AML-193 (cell line): ENCODE measurements at regions not wholly inside any gene's neighbourhood (a gene's known extent, or its start where the extent isn't known, plus 50 kb on each side); places are given as distances from the start of the nearest gene placed in this dataset.
"Not testable (repeated sequence)": the region's sequence is repeated elsewhere in the genome, so short reads cannot be mapped to it uniquely, and the experiment has no call there.

Source experiments
- DNase-seq, 2 experiments: peaks; one replicate each; lab custom pipeline; 2025; lab: John Stamatoyannopoulos, UW

DNA sequence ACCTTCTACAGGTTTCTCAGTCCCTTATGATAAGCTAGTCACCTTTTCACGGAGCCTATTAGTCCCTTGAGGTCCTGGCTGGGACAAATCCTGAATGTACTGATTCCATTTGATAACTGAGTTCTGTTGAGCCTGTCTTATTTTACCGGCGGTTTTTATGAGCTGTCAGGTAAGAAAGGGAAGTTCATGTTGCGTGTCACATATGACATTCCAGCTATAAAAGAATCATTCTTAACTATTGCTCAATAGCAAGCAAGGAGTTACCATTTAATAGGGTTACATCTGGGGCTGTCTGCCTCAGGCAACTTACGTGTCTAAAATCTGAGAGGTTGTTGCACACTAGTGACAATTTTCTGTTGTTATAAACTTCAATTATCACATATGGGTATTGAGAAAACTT, 394.6 kb downstream of the TECRL start:
- no peak for DNase-seq

DNA sequence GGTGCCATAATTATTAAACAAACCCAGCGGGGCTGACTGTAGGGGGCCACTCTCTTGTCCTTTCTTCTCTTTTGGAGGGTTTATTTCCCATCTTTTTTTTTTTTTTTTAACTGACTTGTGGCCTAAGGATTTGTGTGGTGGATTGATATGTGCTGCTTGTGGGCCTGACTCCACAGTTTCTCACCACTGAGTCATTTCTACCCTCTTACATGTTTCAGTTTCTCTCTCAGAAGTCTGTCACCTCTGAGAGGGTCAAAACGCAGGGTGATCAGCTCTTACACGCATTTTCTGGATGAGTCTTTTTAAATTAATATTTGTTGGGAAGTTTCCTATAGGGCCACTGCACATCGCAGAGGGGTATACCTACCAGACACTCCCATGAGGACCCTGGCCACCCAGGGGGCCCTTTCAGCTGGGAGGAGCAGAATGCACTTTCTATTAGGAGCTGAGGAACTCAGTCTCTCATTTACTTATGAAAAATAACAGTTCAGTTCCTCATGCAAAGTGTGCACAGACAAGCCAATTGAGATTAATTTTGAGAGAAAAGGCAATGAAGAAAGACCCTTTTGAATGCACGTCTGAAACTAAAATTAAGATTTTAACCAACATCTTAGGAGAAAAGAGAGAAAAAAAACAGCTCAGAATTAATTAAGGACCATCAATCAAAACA, 407.9 kb downstream of the TECRL start:
- no peak for DNase-seq

DNA sequence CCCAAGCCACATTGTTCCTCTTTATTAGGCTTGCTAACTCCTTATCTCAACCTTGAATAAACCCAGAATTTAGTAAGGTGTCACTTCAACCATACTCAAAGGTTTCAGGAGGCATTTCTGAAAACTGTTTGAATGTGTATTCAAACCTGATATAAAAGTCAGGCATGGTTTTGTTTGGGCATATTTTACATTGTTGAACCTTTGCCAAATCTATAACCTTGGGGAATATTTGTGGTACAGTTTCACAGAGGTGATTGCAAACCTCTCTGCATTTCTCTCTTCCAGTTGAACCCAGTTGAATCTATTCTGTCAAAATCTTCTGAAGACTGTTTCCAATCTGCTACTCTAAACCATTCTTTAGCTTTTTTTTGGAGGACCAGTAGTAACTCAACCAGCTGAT, 409.0 kb downstream of the TECRL start:
- no peak for DNase-seq

DNA sequence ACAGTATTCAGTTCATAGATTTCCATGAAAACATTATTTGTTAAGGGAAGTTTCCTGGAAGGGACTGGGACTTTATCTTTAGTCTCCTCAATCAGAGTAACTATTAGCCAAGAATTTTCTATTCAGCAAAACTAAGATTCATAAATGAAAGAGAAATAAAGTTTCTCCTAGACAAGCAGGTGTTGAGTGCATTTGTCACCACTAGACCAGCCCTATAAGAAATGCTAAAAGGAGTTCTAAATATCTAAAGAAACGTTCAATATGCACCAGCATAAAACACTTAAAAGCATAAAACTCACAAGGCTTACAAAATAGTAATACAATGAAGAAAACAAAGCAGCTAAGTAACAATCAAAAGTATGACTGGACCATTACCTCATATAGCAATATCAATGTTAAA, 423.0 kb downstream of the TECRL start:
- no peak for DNase-seq

DNA sequence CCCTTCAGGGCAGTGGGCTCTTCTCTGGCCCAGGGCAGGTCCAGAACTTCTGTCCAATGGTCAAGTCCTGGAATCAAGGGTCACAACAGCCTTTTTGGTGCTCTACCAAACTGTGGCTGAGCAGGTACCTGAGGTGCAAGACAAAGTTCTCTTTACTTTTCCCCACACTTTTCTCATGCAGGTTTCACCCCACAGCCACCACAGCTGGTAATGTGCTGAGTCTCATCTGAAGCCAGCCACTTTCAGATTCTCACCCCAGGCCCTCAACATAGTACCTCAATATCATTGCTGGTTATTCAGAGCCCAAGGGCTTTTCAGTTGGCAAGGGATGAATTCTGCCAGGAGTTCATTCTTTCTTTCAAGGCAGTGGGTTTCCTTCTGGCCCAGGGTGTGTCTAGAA, 426.0 kb downstream of the TECRL start:
- DNase-seq = no peak

DNA sequence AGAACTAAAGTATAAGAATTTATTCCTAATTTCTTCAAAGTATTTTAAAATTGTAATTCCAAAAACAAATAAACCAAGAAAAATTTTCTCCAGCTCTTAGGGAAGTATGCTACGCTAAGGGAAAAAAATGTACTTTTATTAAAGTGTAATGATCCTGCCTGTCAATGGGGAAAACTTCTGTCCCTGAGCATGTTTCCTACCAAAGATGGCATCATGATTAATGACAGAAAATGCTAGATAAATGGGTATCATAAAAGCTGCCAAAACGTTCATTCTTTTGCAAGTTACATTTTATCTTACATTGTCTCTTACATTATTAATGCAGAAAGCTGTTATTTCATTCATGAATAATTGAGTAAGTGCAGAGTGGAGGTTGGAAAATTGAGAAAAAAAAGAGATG, 443.4 kb downstream of the TECRL start:
- no peak for DNase-seq

DNA sequence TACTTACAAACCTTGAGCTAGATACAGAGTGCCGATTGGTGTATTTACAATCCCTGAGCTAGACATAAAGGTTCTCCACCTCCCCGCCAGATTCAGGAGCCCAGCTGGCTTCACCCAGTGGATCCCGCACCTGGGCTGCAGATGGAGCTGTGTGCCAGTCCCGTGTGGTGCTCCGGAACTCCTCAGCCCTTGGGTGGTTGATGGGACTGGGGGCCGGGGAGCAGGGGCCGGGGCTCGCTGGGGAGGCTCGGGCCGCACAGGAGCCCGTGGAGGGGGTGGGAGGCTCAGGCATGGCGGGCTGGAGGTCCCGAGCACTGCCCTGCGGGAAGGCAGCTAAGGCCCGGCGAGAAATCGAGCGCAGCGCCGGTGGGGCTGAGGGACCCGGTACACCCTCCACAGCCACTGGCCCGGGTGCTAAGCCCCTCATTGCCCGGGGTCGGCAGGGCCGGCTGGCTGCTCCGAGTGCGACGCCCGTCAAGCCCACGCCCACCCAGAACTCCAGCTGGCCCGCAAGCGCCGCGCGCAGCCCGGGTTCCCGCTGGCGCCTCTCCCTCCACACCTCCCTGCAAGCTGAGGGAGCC, 466.5 kb downstream of the TECRL start:
- not testable (repeated sequence) for DNase-seq

DNA sequence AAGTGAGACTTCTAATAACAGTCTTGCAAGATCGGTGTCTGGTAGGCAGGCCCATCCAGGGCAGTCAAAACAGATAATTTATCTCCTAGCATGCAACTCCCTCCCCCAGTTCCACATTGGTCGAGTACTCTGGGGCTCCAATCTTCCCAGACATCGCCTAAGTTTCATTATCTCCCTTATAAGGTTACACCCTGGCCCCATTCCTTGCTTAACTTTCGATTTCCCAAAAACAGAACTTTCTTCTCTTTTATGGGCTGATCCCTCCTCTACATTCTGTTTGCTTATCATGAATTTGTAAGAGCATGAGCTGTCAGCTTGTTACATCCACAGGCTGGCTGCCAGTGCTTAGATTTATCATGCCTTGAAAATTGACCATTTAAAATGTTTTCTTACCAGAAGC, 471.3 kb downstream of the TECRL start:
- DNase-seq = no peak

DNA sequence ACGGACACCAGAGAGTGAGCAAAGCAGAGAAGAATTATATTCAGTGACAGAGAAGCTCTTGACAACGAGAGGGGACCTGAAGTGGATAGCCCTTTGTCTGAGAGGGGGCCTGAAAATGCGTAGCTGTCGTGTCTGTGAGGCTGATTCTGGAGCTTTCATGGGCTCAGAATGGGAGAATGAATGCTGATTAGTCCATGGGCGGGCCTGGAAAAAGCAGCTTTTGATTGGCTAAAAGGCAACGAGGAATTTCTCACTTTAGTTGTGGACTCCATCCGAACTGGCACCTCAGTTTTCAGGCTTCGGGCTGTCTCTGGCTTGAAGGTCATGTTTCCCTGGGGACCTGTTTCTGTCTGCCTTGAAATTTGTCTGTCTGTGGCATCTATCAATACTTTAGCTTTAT, 487.1 kb downstream of the TECRL start:
- DNase-seq = no peak

DNA sequence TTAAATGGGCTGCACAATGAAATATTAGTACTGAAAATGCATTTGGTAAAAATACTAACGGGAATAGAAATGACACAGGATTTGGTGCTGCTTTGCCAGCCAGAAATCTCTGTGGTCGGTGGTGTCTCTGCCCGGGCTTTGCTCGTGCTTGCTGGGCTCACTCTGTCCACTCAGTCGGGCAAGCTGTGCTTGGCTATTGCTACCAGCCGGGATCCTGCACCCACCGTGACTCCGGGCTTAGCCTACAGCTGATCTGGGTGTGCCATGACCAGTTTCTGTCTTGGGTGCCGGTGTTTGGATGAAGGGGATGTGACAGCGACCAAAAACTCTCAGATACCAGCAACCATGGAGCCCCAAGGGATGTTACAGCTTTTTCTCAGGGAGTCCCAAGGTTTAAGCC, 487.7 kb downstream of the TECRL start:
- DNase-seq = no peak

DNA sequence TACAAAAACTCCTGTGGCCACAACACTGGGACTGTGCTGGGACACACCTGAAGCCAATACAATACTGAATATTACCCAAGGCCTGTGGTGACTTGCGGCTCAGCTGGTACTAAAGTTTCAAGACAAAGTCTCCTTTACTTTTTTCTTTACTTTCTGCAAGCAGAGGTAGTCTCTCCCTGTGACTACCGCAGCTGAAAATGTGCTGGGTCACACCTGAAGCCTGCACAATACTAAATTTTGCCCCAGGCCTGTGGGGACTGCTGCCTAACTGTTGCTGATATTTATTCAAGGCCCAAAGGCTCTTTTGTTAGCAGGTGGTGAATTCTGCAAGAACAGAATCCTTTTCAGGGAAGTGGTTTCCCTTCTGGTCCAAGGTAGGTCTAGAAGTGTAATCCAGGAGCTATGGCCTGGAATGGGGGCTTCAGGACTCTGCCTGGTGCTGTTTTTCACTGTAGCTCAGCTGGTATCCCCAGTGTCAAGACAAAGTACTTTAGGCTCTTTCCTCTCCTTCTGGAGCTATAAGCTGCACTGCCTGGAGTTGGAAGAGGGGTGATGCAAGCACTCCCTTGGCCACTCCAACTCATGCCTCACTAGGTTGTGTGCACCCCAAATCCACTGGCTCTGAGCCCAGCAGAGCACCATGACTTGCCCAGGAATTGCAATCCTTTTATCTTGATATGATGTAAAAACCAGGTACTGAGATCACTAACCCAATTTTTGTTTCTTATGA, 489.4 kb downstream of the TECRL start:
- DNase-seq = no peak

DNA sequence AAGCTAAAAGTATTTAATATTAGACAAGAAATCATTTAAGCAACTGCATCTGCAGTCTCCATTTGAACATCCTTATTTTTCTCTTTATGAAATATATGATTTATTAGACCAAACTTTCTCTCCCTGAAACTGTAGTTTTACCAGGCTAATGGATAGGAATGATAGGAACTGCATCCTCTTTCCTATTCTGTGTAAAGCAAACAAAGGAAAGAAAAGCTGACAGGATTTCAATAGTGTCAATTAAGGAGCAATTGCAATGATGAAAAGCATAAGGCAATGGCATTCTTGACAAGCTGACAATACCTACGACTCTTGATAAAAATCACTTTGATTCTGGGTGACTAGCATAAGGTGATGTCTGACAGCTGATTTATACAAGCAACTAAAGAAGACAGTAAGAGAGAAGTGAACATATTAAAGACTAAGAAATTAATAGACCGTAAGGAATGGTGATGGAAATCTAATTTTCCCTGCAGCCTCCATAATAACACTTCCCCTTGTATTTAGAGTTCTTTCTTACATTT, 502.5 kb downstream of the TECRL start:
- DNase-seq = no peak

DNA sequence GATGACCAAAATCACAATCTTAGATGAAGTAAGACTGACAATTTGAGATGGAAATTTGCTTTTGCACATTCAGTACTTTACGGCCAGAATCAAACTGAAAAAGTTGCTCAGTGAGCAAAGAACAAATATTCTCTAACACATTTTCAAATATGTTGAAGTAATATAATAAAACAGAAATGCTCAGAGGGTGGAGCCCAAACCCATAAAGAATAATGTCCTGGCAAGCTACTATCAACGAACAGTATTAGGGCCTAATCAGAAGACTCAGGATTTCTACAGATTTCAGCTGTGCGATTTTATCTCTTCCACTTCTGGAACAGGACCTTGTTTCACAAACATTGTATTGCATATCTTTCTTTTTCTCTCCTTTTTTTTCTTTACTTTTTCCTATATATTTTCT, 505.0 kb downstream of the TECRL start:
- DNase-seq = no peak

DNA sequence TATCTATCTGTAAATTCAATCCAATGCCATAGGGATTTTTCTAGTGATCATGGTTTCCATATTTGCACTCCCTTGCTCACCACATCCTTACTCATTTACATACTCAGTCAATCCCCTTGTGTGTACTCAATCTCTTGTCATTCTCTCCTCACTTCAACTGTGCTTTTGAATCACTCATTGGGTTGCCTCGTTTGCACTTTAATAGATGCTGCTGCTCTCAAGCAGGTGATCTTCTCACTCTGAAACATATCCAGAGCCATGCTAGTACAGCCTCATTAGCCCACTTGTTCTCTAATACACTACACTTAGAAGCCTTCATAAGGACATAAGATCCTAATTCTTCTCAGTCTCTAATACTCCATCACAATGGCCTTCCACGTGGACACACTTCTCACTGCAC, 507.9 kb downstream of the TECRL start:
- no peak for DNase-seq

DNA sequence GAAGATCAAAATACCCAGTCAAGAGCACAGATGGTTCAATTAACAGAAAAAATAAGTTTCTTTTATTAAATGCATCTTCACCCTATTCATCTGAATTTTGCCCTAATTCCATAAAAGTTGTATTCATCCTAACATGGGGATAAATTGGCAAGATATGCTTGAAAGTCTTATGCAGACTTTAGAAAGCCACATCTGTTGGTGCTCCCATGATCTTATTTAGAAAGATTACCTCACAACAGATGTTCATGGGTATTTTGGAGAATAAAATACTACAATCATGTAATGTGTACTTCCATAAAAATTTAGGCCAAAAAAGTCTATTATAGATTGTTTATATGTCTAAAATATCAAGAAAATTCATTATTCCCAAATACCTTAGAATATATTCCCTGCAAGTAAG, 510.3 kb downstream of the TECRL start:
- DNase-seq = no peak

DNA sequence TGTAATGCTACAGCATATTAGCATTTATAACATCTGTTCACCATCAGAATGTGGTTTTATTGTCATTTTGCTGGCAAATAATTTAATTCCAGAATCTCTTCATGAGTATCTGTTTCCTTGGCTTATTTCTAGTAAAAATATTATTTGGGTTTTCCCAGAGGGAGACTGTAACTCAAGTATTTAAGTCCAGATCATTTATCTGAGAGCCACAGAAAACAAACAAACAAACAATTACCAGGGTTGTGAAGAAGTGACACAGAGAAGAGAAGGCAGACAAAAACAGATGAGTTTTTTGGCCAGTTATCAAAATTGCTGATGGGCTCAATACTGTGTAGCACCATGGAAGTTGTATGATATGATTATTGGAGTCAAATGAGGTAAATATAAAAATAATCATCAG, 515.1 kb downstream of the TECRL start:
- no peak for DNase-seq

DNA sequence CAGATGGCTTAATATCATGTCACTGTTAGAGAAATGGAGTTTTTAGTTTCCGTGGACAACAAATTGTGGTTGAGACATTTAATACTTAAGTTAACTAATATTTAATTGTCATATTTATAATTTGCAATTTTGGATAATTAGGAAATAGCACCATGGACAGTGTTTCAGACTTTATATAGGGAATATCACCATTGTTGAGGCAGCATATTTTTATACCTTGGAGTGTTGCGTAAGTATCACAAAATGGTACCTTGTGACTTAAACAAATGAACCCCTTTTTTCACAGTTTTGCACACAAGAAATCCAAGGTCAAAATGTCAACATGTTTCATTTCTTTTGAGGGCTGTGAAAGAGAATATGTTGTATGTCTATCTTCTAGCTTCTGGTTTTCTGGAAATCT, 539.9 kb downstream of the TECRL start:
- DNase-seq = no peak

DNA sequence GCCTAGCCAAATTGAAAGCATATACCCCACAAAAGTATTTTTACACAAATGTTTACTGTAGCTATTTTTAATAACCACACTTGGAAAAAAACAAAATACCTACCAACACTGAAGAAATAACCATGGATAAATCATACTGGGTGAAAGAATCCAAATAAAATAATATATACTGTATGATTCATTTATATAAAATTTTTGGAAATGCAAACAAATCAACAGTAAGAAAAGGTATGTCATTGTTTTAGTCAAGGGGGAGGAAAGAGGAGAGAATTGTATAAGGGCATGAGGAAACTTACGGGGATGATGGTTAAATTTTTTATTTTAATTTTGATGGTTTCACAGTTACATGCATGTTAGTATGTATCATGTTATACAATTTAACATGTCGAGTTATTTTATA, 557.8 kb downstream of the TECRL start:
- DNase-seq = no peak

DNA sequence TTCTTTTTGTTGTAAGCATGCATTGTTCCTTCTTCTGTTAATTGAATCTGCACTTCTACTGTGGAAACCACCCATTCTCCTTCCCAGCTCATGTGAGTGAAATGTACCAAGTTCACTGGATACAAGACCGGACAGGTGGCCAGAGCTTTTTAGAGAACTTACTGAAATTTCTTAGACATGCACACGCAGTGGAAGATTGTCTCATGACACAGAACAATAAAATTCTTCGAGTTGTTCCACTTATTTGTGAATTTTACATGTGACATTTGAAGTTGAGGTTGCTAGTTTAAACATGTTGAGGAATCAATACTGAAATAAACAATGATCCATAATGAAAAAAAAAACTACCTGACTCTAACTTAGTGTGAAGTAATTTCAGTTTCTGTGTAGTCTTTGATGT, 568.0 kb downstream of the TECRL start:
- DNase-seq = no peak

DNA sequence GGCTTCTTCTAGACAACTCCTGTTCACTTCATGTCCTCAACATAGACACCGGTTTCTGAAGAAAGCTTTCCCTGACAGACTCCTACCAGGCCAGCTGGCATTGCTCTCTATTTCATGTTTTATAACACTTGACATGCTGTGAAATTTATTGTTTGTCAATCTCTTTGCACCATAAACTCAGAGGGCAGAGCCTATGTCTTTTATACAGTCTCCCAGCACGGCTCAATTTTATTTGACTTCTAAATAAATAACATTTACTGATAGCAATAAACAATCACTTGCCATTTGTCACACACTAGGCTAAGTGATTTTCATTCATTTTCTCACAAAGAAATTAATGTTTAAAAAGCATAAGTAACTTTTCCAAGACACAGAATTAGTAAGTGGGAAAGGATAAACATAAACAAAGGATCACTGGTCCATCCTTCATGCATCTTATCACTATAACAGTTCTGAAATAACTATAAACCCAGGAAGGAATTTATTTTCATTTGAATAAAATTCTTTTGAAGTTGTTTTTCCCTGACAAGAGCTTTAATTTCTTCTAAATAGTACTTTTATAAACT, 577.6 kb downstream of the TECRL start:
- no peak for DNase-seq

DNA sequence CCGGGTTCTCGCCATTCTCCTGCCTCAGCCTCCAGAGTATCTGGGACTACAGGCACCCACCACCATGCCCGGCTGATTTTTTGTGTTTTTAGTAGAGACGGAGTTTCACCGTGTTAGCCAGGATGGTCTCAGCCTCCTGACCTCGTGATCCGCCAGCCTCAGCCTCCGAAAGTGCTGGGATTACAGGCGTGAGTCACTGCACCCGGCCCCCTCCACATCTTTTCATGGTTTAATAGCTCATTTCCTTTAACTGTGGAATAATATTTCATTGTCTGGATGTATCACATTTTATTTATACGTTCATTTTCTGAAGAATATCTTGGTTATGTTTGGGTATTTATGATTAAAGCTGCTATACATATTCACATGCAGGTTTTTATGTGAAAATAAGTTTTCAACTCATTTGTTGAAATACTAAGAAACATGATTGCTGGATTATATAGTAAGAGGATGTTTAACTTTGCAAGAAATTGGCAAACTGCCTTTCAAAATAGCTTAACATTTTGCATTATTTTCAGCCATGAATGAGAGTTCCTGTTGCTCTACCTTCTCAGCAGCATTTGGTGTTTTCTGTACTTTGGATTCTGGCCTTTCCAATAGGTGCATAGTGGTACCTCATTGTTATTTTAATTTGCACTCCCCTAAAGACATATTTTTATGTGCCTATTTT, 591.9 kb downstream of the TECRL start:
- DNase-seq = no peak

DNA sequence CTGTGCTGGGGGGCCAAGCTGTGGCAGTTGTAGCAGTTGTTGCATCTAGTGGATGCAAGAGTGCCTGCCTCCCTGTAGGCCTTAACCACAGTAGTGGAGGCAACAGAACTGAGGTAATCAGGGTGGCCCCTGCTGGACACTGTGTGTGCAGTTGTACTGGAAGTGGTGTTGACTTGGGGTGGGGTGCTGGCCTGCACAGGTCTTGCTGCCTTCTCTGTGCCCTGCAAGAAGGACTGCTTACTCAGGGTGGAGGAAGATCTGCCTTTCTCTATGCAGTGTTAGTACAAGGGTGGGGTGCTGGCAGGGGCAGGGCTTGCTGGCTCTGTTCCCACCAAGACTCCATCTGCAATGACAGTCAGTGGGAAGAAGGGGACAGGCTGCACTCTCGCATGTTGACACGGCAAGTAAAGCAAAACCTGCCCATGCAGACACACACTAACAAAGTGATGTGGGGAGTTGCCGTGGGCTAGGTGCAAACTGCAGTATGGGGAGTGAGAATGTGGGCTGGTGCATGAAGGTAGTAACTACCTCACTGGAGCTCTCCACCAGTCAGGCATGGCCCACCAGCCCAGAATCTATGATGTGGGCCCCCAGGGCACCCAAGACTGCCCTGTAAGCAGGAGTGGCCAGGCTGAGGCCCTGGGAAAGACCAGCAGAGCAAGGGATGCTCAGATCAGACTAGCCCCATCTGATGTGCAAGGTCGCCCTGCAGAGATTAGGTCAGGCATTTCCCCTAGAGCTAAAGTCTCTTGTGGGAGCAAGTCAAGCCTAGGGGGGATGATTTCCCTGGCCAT, 594.9 kb downstream of the TECRL start:
- DNase-seq = no peak
